ENCODE measurements at regions not wholly inside any gene's neighbourhood (a gene's known extent, or its start where the extent isn't known, plus 50 kb on each side); places are given as distances from the start of the nearest gene placed in this dataset.

GRCh38 chr4:115514675-115515074 lies 401.3 kb upstream of the NDST4 start (continued):
- TF ChIP-seq ZNF274 (IDR thresholded peaks at IDR 0.05; ENCODE audit: low read length): no peak
- TF ChIP-seq ZNF274 (tag by site-specific recombination; IDR thresholded peaks at IDR 0.05; ENCODE audit: borderline replicate concordance): no peak
- TF ChIP-seq, protein P1, sequence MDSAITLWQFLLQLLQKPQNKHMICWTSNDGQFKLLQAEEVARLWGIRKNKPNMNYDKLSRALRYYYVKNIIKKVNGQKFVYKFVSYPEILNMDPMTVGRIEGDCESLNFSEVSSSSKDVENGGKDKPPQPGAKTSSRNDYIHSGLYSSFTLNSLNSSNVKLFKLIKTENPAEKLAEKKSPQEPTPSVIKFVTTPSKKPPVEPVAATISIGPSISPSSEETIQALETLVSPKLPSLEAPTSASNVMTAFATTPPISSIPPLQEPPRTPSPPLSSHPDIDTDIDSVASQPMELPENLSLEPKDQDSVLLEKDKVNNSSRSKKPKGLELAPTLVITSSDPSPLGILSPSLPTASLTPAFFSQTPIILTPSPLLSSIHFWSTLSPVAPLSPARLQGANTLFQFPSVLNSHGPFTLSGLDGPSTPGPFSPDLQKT (IDR thresholded peaks at IDR 0.05; ENCODE audit: borderline replicate concordance, low read depth, low read length): no peak
- TF ChIP-seq ZNF830 (tag by site-specific recombination; IDR thresholded peaks at IDR 0.05; ENCODE audit: low read depth): no peak
- TF ChIP-seq ZNF157 (tag by site-specific recombination; IDR thresholded peaks at IDR 0.05): no peak

DNA sequence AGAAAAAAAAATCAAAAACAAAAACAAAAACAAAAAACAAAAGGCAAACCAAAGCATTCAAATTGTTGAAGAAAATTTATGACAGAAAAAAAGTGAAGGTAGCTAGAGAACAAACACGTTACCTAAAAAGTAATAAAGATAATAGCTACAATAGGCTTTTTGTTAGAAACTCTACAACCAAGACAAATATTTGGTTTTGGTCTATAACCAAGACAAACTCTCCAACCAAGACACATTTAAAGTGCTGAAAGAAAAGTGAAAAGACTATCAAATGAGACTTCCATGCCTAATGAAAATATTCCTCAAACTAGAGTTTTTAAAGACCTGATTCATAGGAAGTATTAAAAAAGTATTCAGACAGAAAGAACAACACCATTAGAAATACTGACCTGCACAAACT lies 391.9 kb upstream of the NDST4 start:
- H3K36me3 ChIP-seq (ENCODE audit: control insufficient read depth in 2 of 2, insufficient read depth in 1 of 2, low read length in 2 of 2): no peaks in the 10 kb centered on the region
- H3K4me3 ChIP-seq (ENCODE audit: low read depth, low read length): no peak overlapping the region
- no peaks in the 10 kb centered on the region for H3K4me1 ChIP-seq (ENCODE audit: control insufficient read depth, insufficient read depth, low read length)
- no peaks in the 10 kb centered on the region for H3K9me3 ChIP-seq (ENCODE audit: control insufficient read depth, insufficient read depth, low read depth, low read length)
- ChIA-PET CTCF (interaction anchor here (0.8 kb wide), 1 partner anchor 26 kb away, joined by 3 read pairs; no protein-coding TSS in a partner anchor), POLR2A (interaction anchor here (0.9 kb wide), 1 partner anchor 161 kb away, joined by 6 read pairs; no protein-coding TSS in a partner anchor)
- no peak overlapping the region for H3K27ac ChIP-seq (ENCODE audit: extremely low read depth, low read depth, low read length)
- TF ChIP-seq INSM2 (tag by site-specific recombination; IDR thresholded peaks at IDR 0.05) (no peak), OVOL3 (tag by site-specific recombination; IDR thresholded peaks at IDR 0.05) (no peak), ZNF280D (tag by site-specific recombination; IDR thresholded peaks at IDR 0.05) (no peak), KLF10 (tag by site-specific recombination; IDR thresholded peaks at IDR 0.05) (no peak), ZNF785 (tag by site-specific recombination; IDR thresholded peaks at IDR 0.05) (no peak), ZNF610 (tag by site-specific recombination; IDR thresholded peaks at IDR 0.05; ENCODE audit: borderline replicate concordance) (no peak), ZNF114 (tag by site-specific recombination; IDR thresholded peaks at IDR 0.05) (no peak), ZNF747 (tag by site-specific recombination; IDR thresholded peaks at IDR 0.05) (no peak), ZFP37 (tag by site-specific recombination; IDR thresholded peaks at IDR 0.05) (no peak), ZXDB (tag by site-specific recombination; IDR thresholded peaks at IDR 0.05) (no peak), ZNF624 (tag by site-specific recombination; IDR thresholded peaks at IDR 0.05) (no peak), ZNF555 (tag by site-specific recombination; conservative IDR thresholded peaks at IDR 0.05) (no peak), YY1 (tag by site-specific recombination; IDR thresholded peaks at IDR 0.05) (no peak), TRIM28 (IDR thresholded peaks at IDR 0.05; ENCODE audit: borderline replicate concordance, low read length) (no peak), ZNF768 (tag by site-specific recombination; IDR thresholded peaks at IDR 0.05) (no peak), ZNF302 (tag by site-specific recombination; IDR thresholded peaks at IDR 0.05; ENCODE audit: low read depth) (no peak)
- TF ChIP-seq, protein P2, sequence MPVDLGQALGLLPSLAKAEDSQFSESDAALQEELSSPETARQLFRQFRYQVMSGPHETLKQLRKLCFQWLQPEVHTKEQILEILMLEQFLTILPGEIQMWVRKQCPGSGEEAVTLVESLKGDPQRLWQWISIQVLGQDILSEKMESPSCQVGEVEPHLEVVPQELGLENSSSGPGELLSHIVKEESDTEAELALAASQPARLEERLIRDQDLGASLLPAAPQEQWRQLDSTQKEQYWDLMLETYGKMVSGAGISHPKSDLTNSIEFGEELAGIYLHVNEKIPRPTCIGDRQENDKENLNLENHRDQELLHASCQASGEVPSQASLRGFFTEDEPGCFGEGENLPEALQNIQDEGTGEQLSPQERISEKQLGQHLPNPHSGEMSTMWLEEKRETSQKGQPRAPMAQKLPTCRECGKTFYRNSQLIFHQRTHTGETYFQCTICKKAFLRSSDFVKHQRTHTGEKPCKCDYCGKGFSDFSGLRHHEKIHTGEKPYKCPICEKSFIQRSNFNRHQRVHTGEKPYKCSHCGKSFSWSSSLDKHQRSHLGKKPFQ (tag by site-specific recombination; IDR thresholded peaks at IDR 0.05): no peak
